SK-N-MC (cell line): ENCODE measurements at regions not wholly inside any gene's neighbourhood (a gene's known extent, or its start where the extent isn't known, plus 50 kb on each side); places are given as distances from the start of the nearest gene placed in this dataset.

Experiments used
- EZH2 ChIP-seq: fragments of 200-600 bp; sonication (generic); IDR thresholded peaks from one replicate; pipeline ENCODE4 v1.6.1; 2017; ENCODE audit warnings: antibody characterized with exemption
- FOXP2 ChIP-seq: optimal IDR thresholded peaks from 2 replicates; pipeline ENCODE3; 2011; ENCODE audit warnings: mild to moderate bottlenecking, moderate library complexity; ENCODE audit not compliant: insufficient read depth; ENCODE audit errors: extremely low read length, control extremely low read depth
- POLR2AphosphoS5 ChIP-seq: IDR thresholded peaks from 2 replicates; pipeline ENCODE4 v1.6.1; 2012; ENCODE audit warnings: mild to moderate bottlenecking, low read depth, low read length, borderline replicate concordance

DNA sequence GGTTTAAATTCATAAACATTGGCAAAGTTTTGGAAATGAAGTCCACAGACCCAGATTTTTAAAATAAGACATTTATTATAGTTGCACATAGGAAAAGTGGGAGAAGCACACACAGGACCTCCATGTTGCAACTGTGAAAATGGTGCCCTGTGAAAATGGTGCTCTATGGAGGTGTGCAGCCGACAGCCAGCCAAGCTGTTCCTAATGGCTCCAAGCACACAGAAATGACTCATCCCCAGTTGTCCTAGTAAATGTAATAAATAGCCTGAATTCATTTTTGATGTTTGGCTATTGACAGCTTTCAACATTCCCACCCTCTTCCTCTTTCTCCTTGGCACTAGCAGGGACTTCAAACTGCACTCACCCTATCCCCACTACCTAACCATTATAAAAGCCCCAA is 590.9 kb downstream of the CAAP1 start:
- TF ChIP-seq POLR2AphosphoS5 (no peak), EZH2 (no peak), FOXP2 (no peak)
